GM19452 (cell line): ENCODE measurements at regions not wholly inside any gene's neighbourhood (a gene's known extent, or its start where the extent isn't known, plus 50 kb on each side); places are given as distances from the start of the nearest gene placed in this dataset.
"Not testable (repeated sequence)": the region's sequence is repeated elsewhere in the genome, so short reads cannot be mapped to it uniquely, and the experiment has no call there.

Experiments
- ATAC-seq: cut with Tn5 transposase; IDR thresholded peaks from one replicate; pipeline ENCODE4 v1.9.1; 2021; ENCODE audit not compliant: unreplicated experiment

DNA sequence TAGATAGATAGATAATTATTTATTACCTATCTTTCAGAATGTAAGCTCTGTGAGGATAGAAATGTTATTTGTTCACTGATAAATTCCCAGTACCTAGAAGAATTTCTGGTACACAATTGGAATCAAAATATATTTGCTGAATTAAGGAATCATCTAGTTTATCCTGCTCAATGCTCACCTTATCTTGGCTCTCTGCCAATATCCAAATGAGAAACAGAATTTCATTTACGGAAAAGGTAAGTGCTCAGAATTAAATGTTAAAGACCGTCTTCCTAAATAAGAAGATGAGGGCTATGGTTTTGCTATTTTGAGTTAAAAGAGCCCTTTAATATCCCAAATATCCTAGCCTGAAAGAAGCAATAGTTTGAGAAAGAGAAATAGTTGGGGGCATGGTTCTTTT is 232.1 kb upstream of the PDE4D start:
- ATAC-seq: no peak

GRCh38 chr5:60102961-60103693 is 209.6 kb upstream of the PDE4D start:
- ATAC-seq: no peak

- ATAC-seq: no peak
Observed at GRCh38 chr5:60101573-60101972, 208.0 kb upstream of the PDE4D start.

DNA sequence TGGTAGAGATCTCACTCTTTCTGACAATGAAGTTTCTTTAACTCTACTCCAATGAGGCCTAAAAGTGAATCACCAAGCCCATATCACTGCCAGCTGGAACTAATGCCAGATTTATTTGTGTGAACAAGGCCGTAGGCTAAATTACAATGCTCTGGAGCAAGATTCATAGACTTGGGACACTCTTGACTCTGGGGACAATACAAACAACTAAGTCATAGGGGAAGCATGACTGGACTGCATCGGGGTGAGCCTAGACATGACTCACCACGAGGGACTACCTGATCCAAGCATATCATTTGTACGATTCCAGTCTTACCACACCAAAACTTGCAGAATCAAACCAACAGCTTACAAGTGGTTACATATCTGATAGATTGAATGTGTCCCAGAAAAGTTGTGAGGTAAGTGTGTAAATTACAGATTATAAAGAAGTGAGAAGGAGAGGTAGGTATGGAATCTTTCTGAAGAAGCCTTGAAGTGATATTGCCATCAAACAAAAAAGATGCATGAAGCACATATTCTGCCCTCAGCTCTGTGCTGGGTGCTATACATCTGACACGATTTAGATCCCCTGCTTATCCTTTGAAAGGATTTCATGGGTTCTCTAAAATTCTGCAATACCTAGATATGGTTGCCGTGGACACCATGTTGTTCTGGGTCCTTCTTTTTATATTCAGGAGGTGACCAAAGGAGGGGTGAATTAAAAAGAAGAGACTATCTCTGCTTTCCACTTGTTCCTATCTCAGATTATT is 199.3 kb upstream of the PDE4D start:
- ATAC-seq: no peak

GRCh38 chr5:60086583-60086982 is 193.1 kb upstream of the PDE4D start:
- no peak for ATAC-seq

DNA sequence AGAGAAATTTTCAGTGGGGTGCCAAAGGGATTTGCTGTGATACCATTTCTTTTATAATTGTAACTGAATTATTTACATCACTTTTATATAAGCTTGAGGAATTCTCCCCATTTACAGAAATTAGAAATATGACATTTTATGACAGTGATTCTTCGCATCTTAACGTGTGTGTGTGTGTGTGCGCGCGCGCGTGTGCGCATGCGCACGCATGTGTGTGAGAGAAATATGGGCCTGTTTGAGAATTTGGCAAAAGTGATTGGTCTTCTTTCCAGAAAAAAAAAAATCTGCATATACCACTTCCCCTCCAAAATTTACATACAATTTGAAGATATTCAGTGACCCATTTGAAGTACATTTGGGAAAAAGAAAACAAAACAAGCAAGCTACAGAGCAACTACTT is 190.7 kb upstream of the PDE4D start:
- ATAC-seq: no peak

- no peak for ATAC-seq
Observed at GRCh38 chr5:60077292-60077691, 183.8 kb upstream of the PDE4D start.

- ATAC-seq: no peak
Observed at GRCh38 chr5:60076746-60077145, 183.2 kb upstream of the PDE4D start.

- ATAC-seq: no peak
Observed at GRCh38 chr5:60066502-60066901, 173.0 kb upstream of the PDE4D start.

DNA sequence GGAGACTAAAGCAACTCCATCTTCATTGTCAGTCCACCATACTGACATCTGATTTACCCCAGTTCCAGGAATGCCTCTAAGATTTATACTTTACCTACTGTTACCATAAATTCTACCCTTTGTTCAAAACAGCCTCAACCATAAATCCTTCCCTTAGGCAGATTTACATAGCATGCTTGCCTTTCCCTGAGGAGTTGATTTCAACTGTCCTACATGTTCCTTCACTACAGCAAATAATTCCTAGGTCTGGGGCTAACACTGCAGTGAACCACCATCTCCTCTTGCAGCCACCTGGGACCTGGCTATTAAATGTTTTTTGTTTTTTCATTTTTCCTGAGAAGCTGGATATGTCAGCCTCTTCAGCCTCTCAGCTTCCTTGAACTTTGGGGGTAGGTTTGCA is 166.9 kb upstream of the PDE4D start:
- no peak for ATAC-seq

DNA sequence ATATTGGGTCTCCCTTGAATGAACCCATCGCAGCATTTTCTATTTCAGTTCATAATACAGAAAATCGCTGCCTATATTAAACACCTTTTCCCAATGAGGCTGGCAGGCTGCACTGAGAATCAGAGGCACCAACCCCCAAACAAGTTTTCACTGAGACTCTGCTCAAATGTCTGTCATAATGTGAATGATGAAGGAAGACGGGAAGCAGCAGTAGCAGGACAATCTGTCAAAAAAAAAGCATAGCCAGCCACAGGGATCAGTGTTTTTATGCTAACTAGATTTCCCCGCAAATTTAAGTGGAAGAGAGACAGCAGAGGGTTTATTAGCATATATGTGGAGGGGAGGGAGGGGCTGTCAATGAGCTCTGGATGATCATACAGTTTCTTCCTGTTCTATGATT is 162.7 kb upstream of the PDE4D start:
- no peak for ATAC-seq

DNA sequence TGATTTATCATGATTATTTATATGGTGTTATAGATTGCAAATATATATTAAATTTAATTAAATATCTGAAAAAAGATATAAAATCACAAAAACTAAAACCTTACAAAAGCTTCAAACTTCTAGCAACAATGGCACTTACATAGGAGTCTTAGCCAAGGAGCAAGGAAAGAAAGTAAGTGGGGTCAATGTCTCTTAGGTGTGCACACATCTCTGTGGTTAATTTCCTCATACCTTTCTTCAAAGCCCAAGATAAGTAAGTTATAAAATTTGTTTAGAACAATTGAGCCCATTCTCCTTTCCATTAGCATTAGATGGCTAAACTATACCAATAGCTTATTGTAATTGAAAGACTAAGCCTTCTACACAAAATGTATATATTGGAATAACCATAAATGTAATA is 161.6 kb upstream of the PDE4D start:
- ATAC-seq: no peak

DNA sequence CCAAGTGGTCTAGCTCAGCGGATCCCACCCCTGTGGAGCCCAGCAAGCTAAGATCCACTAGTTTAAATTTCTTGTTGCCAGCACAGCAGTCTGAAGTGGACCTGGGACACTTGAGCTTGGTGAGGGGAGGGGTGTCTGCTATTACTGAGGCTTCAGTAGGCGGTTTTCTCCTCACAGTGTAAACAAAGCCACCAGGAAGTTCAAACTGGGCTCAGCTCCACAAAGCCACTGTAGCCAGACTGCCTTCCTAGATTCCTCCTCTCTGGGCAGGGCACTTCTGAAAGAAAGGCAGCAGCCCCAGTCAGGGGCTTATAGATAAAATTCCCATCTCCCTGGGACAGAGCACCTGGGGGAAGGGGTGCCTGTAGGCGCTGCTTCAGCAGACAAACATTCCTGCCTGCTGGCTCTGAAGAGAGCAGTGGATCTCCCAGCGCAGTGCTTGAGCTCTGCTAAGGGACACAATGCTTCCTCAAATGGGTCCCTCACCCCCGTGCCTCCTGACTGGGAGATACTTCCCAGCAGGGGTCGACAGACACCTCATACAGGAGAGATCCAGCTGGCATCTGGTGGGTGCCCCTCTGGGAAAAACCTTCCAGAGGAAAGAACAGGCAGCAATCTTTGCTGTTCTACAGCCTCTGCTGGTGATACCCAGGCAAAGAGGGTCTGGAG is 148.6 kb upstream of the PDE4D start:
- not testable (repeated sequence) for ATAC-seq

DNA sequence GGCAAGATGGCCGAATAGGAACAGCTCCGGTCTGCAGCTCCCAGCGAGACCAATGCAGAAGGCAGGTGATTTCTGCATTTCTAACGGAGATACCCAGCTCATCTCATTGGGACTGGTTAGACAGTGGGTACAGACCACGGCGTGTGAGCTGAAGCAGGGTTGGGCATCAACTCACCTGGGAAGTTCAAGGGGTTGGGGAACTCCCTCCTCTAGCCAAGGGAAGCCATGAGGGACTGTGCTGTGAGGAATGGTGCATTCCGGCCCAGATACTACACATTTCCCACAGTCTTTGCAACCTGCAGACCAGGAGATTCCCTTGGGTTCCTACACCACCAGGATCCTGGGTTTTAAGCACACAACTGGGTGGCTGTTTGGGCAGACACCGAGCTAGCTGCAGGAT is 148.0 kb upstream of the PDE4D start:
- ATAC-seq: not testable (repeated sequence)

DNA sequence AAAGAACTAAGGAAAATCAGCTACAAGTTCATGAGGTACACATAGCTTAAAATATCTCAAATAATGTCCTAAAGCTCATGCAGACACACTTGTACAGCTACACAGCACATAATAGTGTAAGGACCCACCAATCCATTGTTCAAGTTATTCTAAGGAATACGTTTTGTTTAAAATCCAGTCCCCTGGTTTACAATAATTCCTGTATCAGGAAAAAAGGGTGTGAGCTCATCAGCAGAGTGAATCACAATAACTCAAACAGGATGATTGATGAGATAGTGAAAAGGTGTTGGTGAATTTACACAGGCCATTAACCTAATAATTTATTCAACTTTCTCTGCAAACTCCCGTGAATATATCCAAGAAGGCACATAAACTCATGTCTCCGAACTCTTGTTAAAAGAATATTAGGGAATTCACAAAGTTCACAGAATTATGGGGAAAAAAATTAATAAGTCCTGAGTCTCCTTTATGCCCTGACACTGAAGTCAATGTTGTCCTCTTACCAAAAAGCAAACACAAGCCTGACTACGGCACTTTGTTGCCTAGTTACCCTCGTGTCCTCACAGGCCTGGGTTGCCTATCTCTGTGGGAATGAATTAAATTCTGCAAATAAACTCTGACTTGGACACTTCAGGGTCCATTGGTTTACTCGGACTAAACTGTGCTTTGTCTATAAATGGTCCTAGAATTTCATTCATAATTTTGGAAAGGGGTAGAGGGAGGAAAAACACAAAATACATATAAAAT is 142.8 kb upstream of the PDE4D start:
- no peak for ATAC-seq

- no peak for ATAC-seq
Observed at GRCh38 chr5:60026161-60026560, 132.6 kb upstream of the PDE4D start.

DNA sequence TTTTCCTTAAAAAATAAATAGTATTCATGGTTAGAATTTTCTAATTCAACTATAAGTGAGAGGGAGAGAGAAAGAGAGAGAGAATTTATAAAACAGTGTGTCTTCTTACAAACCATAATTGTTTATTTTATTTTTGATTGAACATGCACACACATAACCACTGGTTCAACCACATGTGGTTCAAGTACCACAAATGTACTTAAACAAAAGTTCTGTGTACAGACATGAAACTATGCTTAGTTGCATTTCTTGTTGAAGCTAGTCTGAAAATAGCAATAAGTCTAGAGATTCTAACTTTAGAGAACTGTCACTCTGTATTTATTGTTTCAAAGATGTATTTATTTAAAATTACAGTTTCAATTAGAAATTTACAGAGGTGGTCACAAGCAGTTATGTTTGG is 130.6 kb upstream of the PDE4D start:
- no peak for ATAC-seq

GRCh38 chr5:60023255-60023654 is 129.7 kb upstream of the PDE4D start:
- ATAC-seq: no peak

DNA sequence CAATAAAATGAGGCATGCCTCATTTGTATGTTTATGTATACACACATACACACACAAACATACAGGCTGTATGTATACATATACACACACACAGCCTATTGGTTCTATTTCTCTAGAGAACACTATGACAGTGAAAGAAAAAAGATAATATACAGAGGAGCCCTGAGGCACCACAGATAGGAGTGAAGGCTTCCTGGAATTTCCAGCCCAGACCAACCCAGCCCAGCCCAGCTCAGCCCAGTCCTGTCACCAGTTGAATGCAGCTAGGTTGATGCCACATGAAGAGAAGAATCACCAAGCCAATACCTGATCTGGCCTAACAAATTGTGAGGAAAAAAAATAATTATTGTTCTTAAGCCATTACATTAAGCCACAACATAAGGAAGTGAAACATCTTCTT is 126.9 kb upstream of the PDE4D start:
- no peak for ATAC-seq

DNA sequence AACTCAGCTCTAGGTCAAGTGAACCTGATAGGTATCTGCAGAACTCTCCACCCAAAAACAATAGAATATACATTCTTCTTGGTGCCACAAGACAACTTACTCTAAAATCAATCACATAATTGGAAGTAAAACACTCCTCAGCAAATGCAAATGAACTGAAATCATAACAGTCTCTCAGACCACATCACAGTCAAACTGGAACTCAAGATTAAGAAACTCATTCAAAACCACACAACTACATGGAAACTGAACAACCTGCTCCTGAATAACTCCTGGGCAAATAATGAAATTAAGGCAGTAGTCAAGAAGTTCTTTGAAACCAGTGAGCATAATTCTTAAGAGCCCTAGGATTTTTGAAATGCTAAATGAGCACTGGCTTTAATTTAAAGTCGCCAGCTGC is 125.4 kb upstream of the PDE4D start:
- not testable (repeated sequence) for ATAC-seq

GRCh38 chr5:60018091-60018490 is 124.6 kb upstream of the PDE4D start:
- ATAC-seq: no peak
